DOHH2 (cell line): ENCODE measurements at regions not wholly inside any gene's neighbourhood (a gene's known extent, or its start where the extent isn't known, plus 50 kb on each side); places are given as distances from the start of the nearest gene placed in this dataset.

Experiments used
- CTCF ChIP-seq: fragments of 200-600 bp; sonication (generic); IDR thresholded peaks from one replicate; pipeline ENCODE4 v1.5.1; 2014; ENCODE audit warnings: antibody characterized with exemption, mild to moderate bottlenecking, low read depth, low read length; ENCODE audit not compliant: poor library complexity, severe bottlenecking
- EZH2phosphoT487 ChIP-seq: fragments of 200-600 bp; sonication (generic); IDR thresholded peaks from 2 replicates; pipeline ENCODE4 v1.6.1; 2017; ENCODE audit warnings: borderline replicate concordance, mild to moderate bottlenecking, antibody characterized with exemption, low read length, moderate library complexity, mixed read lengths

- TF ChIP-seq CTCF: no peak
- no peak for TF ChIP-seq EZH2phosphoT487
Measured at GRCh38 chr1:233516732-233517131, 97.2 kb upstream of the KCNK1 start.
